Endothelial cell of umbilical vein (primary cell): ENCODE measurements at regions not wholly inside any gene's neighbourhood (a gene's known extent, or its start where the extent isn't known, plus 50 kb on each side); places are given as distances from the start of the nearest gene placed in this dataset.

Source experiments
- BruUV-seq: library from RNA; stranded (reverse); fragments of 400-500 nt; replicated peaks from 2 replicates; lab custom pipeline; 2021; lab: Mats Ljungman, UMichigan
- CTCF ChIA-PET: fragments of 300-600, 350-600 bp; sonication (Branson Sonifier 250); formaldehyde crosslinking; loops from one replicate; lab custom pipeline; 2021; ENCODE audit warnings: antibody characterized with exemption, inconsistent platforms; lab: Charles Lee
- POLR2A ChIA-PET: fragments of 300-600, 350-600 bp; sonication (Branson Sonifier 250); formaldehyde crosslinking; loops from one replicate; lab custom pipeline; 2021; ENCODE audit warnings: antibody characterized with exemption, inconsistent platforms; lab: Charles Lee
- DNase-seq: peaks from one replicate; pipeline ENCODE4 v3.0.0-alpha.2; 2011; ENCODE audit warnings: low read depth, low spot score
- FAIRE-seq: peaks from 2 replicates; lab custom pipeline; 2011; peaks lifted over from hg19 to GRCh38; lab: Jason Lieb, UNC
- H2AFZ ChIP-seq: 2 replicates; pipeline ENCODE4 v1.6.0; 2012; ENCODE audit warnings: low read depth, low read length, control low read depth, inconsistent platforms
- H3K27ac ChIP-seq: 2 replicates; pipeline ENCODE4 v1.5.1; 2011; ENCODE audit warnings: low read depth, mild to moderate bottlenecking, control low read depth, low read length, moderate library complexity; ENCODE audit not compliant: insufficient read depth
- H3K27me3 ChIP-seq, 2 experiments: 2 replicates each; pipeline versions ENCODE4 v1.6.0 to v1.6.1; 2011; ENCODE audit warnings: low read length in 2 of 2, mixed read lengths in 1 of 2; ENCODE audit not compliant: control insufficient read depth in 2 of 2, insufficient read depth in 2 of 2
- H3K36me3 ChIP-seq, 2 experiments: 2 replicates in 1 of 2; 3 replicates in 1 of 2; pipeline ENCODE4 v1.5.1; 2011; ENCODE audit warnings: low read length in 2 of 2, mild to moderate bottlenecking in 1 of 2, moderate library complexity in 1 of 2; ENCODE audit not compliant: control insufficient read depth in 2 of 2, insufficient read depth in 2 of 2; ENCODE audit errors: extremely low read depth in 1 of 2
- H3K4me1 ChIP-seq: 3 replicates; pipeline ENCODE4 v1.5.1; 2011; ENCODE audit warnings: mild to moderate bottlenecking, low read length; ENCODE audit not compliant: control insufficient read depth, insufficient read depth; ENCODE audit errors: extremely low read depth
- H3K4me2 ChIP-seq: 2 replicates; pipeline ENCODE4 v1.6.1; 2011; ENCODE audit warnings: low read length, control low read depth, mixed read lengths; ENCODE audit not compliant: insufficient read depth
- H3K4me3 ChIP-seq, 3 experiments: fragments of 200-600 bp in 1 of 3; sonication (generic), shearing (Covaris generic) in 1 of 3; replicated peaks in 1 of 3; 2 replicates each; pipeline ENCODE4 v1.5.1; 2011 to 2016; ENCODE audit warnings: control low read depth in 3 of 3, low read length in 3 of 3, mild to moderate bottlenecking in 2 of 3, inconsistent platforms in 1 of 3, low read depth in 1 of 3, moderate library complexity in 1 of 3; ENCODE audit not compliant: insufficient read depth in 1 of 3
- H3K79me2 ChIP-seq: 2 replicates; pipeline ENCODE4 v1.6.0; 2012; ENCODE audit warnings: low read length, inconsistent platforms; ENCODE audit not compliant: control insufficient read depth, insufficient read depth
- H3K9ac ChIP-seq: replicated peaks from 2 replicates; pipeline ENCODE3; 2011; ENCODE audit warnings: low read length, control low read depth; ENCODE audit not compliant: insufficient read depth; ENCODE audit errors: extremely low read depth
- H3K9me1 ChIP-seq: replicated peaks from 3 replicates; pipeline ENCODE4 v1.6.0; 2011; ENCODE audit warnings: mild to moderate bottlenecking, low read length; ENCODE audit not compliant: control insufficient read depth, insufficient read depth; ENCODE audit errors: extremely low read depth
- H3K9me3 ChIP-seq: replicated peaks from 2 replicates; pipeline ENCODE4 v1.5.1; 2012; ENCODE audit warnings: low read length, inconsistent platforms; ENCODE audit not compliant: control insufficient read depth, insufficient read depth
- H4K20me1 ChIP-seq: replicated peaks from 2 replicates; pipeline ENCODE3; 2011; ENCODE audit warnings: mild to moderate bottlenecking, low read length; ENCODE audit not compliant: control insufficient read depth, insufficient read depth; ENCODE audit errors: extremely low read depth
- CTCF ChIP-seq, 2 donors: IDR thresholded peaks; 1 replicate in 1 of 2; 2 replicates in 1 of 2; pipeline ENCODE4 v1.5.1; 2011; ENCODE audit warnings: low read length in 2 of 2, mild to moderate bottlenecking in 2 of 2, moderate library complexity in 2 of 2, control low read depth in 1 of 2, inconsistent platforms in 1 of 2, low read depth in 1 of 2; ENCODE audit not compliant: insufficient read depth in 1 of 2; ENCODE audit errors: extremely low read depth in 1 of 2
- EZH2 ChIP-seq: IDR thresholded peaks from 2 replicates; pipeline ENCODE4 v1.6.1; 2012; ENCODE audit warnings: borderline replicate concordance, low read depth, mild to moderate bottlenecking, moderate library complexity, low read length, inconsistent platforms; ENCODE audit not compliant: severe bottlenecking
- FOS ChIP-seq: IDR thresholded peaks from 2 replicates; pipeline ENCODE4 v1.6.1; 2011; ENCODE audit warnings: mild to moderate bottlenecking, low read length, moderate library complexity, borderline replicate concordance; ENCODE audit not compliant: insufficient read depth
- GATA2 ChIP-seq: IDR thresholded peaks from 2 replicates; pipeline ENCODE4 v1.7.0; 2011; ENCODE audit warnings: low read depth, mild to moderate bottlenecking, moderate library complexity, mixed read lengths, low read length; ENCODE audit not compliant: insufficient read length, insufficient read depth
- JUN ChIP-seq: IDR thresholded peaks from 2 replicates; pipeline ENCODE4 v1.6.1; 2011; ENCODE audit warnings: borderline replicate concordance, low read depth; ENCODE audit not compliant: insufficient read length, insufficient read depth
- MAX ChIP-seq: IDR thresholded peaks from 2 replicates; pipeline ENCODE4 v1.6.1; 2011; ENCODE audit not compliant: insufficient read depth, insufficient read length
- MYC ChIP-seq: IDR thresholded peaks from one replicate; pipeline ENCODE4 v1.6.1; 2011; ENCODE audit warnings: mild to moderate bottlenecking, low read depth, low read length
- POLR2A ChIP-seq: IDR thresholded peaks from 2 replicates; pipeline ENCODE4 v1.6.1; 2012; ENCODE audit warnings: low read depth, mild to moderate bottlenecking, control low read depth, low read length
- POLR2AphosphoS5 ChIP-seq: IDR thresholded peaks from 2 replicates; pipeline ENCODE4 v1.6.1; 2012; ENCODE audit warnings: low read depth, mild to moderate bottlenecking, control low read depth, low read length, moderate library complexity; ENCODE audit not compliant: insufficient read depth
- dilution Hi-C: fragments of 300-500 bp; cut with MboI; formaldehyde crosslinking; loops from one replicate; pipeline ENCODE4 v1.15.0; 2019; ENCODE audit warnings: low sequenced_read_pairs; ENCODE audit not compliant: extremely low pct_ligation_motif_present
- intact Hi-C: fragments of 100-400 bp; cut with micrococcal nuclease; formaldehyde crosslinking; loops from one replicate; pipeline ENCODE4 v1.10.0; 2022

- no peak overlapping the region for H3K4me2 ChIP-seq
- no peaks in the 10 kb centered on the region for H3K27me3 ChIP-seq
- no peak overlapping the region for H3K27ac ChIP-seq
- H3K4me1 ChIP-seq = no peaks in the 10 kb centered on the region
- dilution Hi-C loops = no loop called here
- no peak for FAIRE-seq
- H3K9ac ChIP-seq = no peak overlapping the region
- H2AFZ ChIP-seq = no peak overlapping the region
- BruUV-seq = no TSS peak
- intact Hi-C loops = no loop called here
- ChIA-PET POLR2A (no interaction called here), CTCF (no interaction called here)
- H3K79me2 ChIP-seq = no peaks in the 10 kb centered on the region
- no peak overlapping the region for H3K4me3 ChIP-seq
- no peaks in the 10 kb centered on the region for H4K20me1 ChIP-seq
- no peaks in the 10 kb centered on the region for H3K9me1 ChIP-seq
- H3K36me3 ChIP-seq = no peaks in the 10 kb centered on the region
- TF ChIP-seq MAX = no peak
- H3K9me3 ChIP-seq = no peaks in the 10 kb centered on the region
- no peak for DNase-seq
Observed at GRCh38 chr4:28475381-28475780, 1614.7 kb downstream of the STIM2 start.

- Histone ChIP-seq H3K4me3 (no peak overlapping the region), H3K27ac (no peak overlapping the region), H4K20me1 (no peaks in the 10 kb centered on the region), H2AFZ (no peak overlapping the region), H3K9ac (no peak overlapping the region), H3K27me3 (no peaks in the 10 kb centered on the region), H3K9me3 (no peaks in the 10 kb centered on the region), H3K4me1 (no peaks in the 10 kb centered on the region), H3K36me3 (no peaks in the 10 kb centered on the region), H3K9me1 (no peaks in the 10 kb centered on the region), H3K79me2 (no peaks in the 10 kb centered on the region), H3K4me2 (no peak overlapping the region)
- dilution Hi-C loops = no loop called here
- BruUV-seq = no TSS peak
- TF ChIP-seq CTCF (IDR thresholded peaks at IDR 0.05; ENCODE audit: extremely low read depth in 1 of 2, insufficient read depth in 1 of 2, low read depth in 1 of 2, low read length in 2 of 2) = no peak
- TF ChIP-seq GATA2 = no peak
- no peak for TF ChIP-seq POLR2A
- no peak for TF ChIP-seq JUN
- no peak for TF ChIP-seq EZH2
- no peak for TF ChIP-seq POLR2AphosphoS5
- no peak for TF ChIP-seq FOS
- TF ChIP-seq MYC = no peak
- no peak for TF ChIP-seq MAX
- ChIA-PET CTCF (no interaction called here), POLR2A (no interaction called here)
- DNase-seq (no peak), FAIRE-seq (no peak)
- intact Hi-C loops = no loop called here
Observed at GRCh38 chr4:28479666-28480065, 1619.0 kb downstream of the STIM2 start.
